ENCODE measurements at regions not wholly inside any gene's neighbourhood (a gene's known extent, or its start where the extent isn't known, plus 50 kb on each side); places are given as distances from the start of the nearest gene placed in this dataset.

GRCh38 chr6:71766796-71767195 lies 119.6 kb upstream of the RIMS1 start (continued):
- TF ChIP-seq ZNF425 (CRISPR knock-in tag; conservative IDR thresholded peaks at IDR 0.05) (no peak), ATF6 (CRISPR knock-in tag; IDR thresholded peaks at IDR 0.05) (no peak), NR2C2 (CRISPR knock-in tag; IDR thresholded peaks at IDR 0.05) (no peak), ZNF532 (CRISPR knock-in tag; IDR thresholded peaks at IDR 0.05; ENCODE audit: borderline replicate concordance) (no peak)

GRCh38 chr6:71768356-71768755 lies 118.0 kb upstream of the RIMS1 start:
- H3K36me3 Mint-ChIP-seq = no peaks in the 10 kb centered on the region
- H3K4me3 Mint-ChIP-seq = no peak overlapping the region
- no peaks in the 10 kb centered on the region for H3K27me3 Mint-ChIP-seq (ENCODE audit: low read depth)
- ATAC-seq (no peak), DNase-seq (ENCODE audit: low spot score) (no peak)
- H3K9me3 Mint-ChIP-seq = no peaks in the 10 kb centered on the region
- no peak overlapping the region for H3K27ac Mint-ChIP-seq
- no peak for TF ChIP-seq GABPB1 (CRISPR knock-in tag; IDR thresholded peaks at IDR 0.05)
- no peak for TF ChIP-seq AFF4 (CRISPR knock-in tag; IDR thresholded peaks at IDR 0.05; ENCODE audit: borderline replicate concordance)
- no peak for TF ChIP-seq NFE2L1 (CRISPR knock-in tag; IDR thresholded peaks at IDR 0.05)
- TF ChIP-seq KAT7 (CRISPR knock-in tag; IDR thresholded peaks at IDR 0.05; ENCODE audit: borderline replicate concordance) = no peak
- TF ChIP-seq E2F5 (CRISPR knock-in tag; IDR thresholded peaks at IDR 0.05) = no peak
- no peak for TF ChIP-seq NR2C2 (CRISPR knock-in tag; IDR thresholded peaks at IDR 0.05)
- no peak for TF ChIP-seq ETV6 (CRISPR knock-in tag; IDR thresholded peaks at IDR 0.05)
- TF ChIP-seq ZNF671 (CRISPR knock-in tag; IDR thresholded peaks at IDR 0.05) = no peak
- no peak for TF ChIP-seq SP1 (CRISPR knock-in tag; conservative IDR thresholded peaks at IDR 0.05)
- TF ChIP-seq NR1H2 (CRISPR knock-in tag; IDR thresholded peaks at IDR 0.05) = no peak
- ChIA-PET POLR2A (no interaction called here), CTCF (no interaction called here)
- peaks cover 6% of the 10 kb centered on the region; the same call in 1 of the 2 replicates for H3K4me1 Mint-ChIP-seq
